Kidney (tissue), 13 donors: ENCODE measurements at regions not wholly inside any gene's neighbourhood (a gene's known extent, or its start where the extent isn't known, plus 50 kb on each side); places are given as distances from the start of the nearest gene placed in this dataset.

Experiments
- DNase-seq, 5 donors: peaks; one replicate each; pipeline ENCODE4 v3.0.0-alpha.2; 2013 to 2020
- FAIRE-seq: peaks from 2 replicates; lab custom pipeline; 2012; peaks lifted over from hg19 to GRCh38; lab: Jason Lieb, UNC
- H3K27ac ChIP-seq, 2 donors: one replicate each; pipeline ENCODE4 v1.7.0; 2013; ENCODE audit warnings: low read depth in 2 of 2, low read length in 2 of 2, inconsistent platforms in 1 of 2
- H3K27me3 ChIP-seq: one replicate; pipeline ENCODE4 v1.7.1; 2013; ENCODE audit warnings: low read length, inconsistent platforms; ENCODE audit not compliant: control insufficient read depth, insufficient read depth
- H3K36me3 ChIP-seq, 3 donors: one replicate each; pipeline versions ENCODE4 v1.7.0 to v1.7.1; 2013; ENCODE audit warnings: low read length in 3 of 3, control low read depth in 1 of 3, inconsistent platforms in 1 of 3; ENCODE audit not compliant: insufficient read depth in 3 of 3, control insufficient read depth in 2 of 3
- H3K4me1 ChIP-seq, 3 donors: one replicate each; pipeline versions ENCODE4 v1.7.0 to v1.7.1; 2013; ENCODE audit warnings: low read length in 3 of 3, inconsistent platforms in 1 of 3, low read depth in 1 of 3; ENCODE audit not compliant: control insufficient read depth in 2 of 3, insufficient read depth in 2 of 3
- H3K4me3 ChIP-seq, 3 donors: one replicate each; pipeline versions ENCODE4 v1.7.0 to v1.8.1; 2013; ENCODE audit warnings: low read length in 3 of 3, control low read depth in 1 of 3, inconsistent platforms in 1 of 3
- H3K9ac ChIP-seq, 3 donors: one replicate each; pipeline versions ENCODE4 v1.7.0 to v1.7.1; 2013; ENCODE audit warnings: low read length in 3 of 3, control low read depth in 1 of 3, inconsistent platforms in 1 of 3
- H3K9me3 ChIP-seq, 3 donors: one replicate each; pipeline versions ENCODE4 v1.7.0 to v1.7.1; 2013; ENCODE audit warnings: low read length in 3 of 3, control low read depth in 1 of 3, inconsistent platforms in 1 of 3; ENCODE audit not compliant: control insufficient read depth in 2 of 3, insufficient read depth in 1 of 3
- CTCF ChIP-seq: IDR thresholded peaks from 3 replicates; pipeline ENCODE4 v1.5.1; 2012; ENCODE audit warnings: mild to moderate bottlenecking, moderate library complexity, borderline replicate concordance; ENCODE audit not compliant: insufficient read depth; ENCODE audit errors: extremely low read depth
- intact Hi-C: fragments of 100-400 bp; cut with DNase I; formaldehyde crosslinking; loops from one replicate; pipeline ENCODE4 v1.11.1; 2022
- donor health status: control.
- donor health status: control.
- donor health status: control.
- donor health status: control.
- donor health status: control.
- donor health status: DM: yes; HTN: yes; CAD: no.
- donor health status: Normal renal cell carcinoma (clear cell type).

GRCh38 chr16:79318143-79318899 lies 282.2 kb downstream of the MAF start:
- Histone ChIP-seq H3K36me3 (no peaks in the 10 kb centered on the region), H3K27ac (no peak overlapping the region), H3K4me3 (no peak overlapping the region), H3K4me1 (no peaks in the 10 kb centered on the region), H3K9ac (no peak overlapping the region), H3K27me3 (no peaks in the 10 kb centered on the region), H3K9me3 (no peaks in the 10 kb centered on the region)
- intact Hi-C loops, result no loop called here
- TF ChIP-seq CTCF, result no peak
- DNase-seq (no peak), FAIRE-seq (no peak)

DNA sequence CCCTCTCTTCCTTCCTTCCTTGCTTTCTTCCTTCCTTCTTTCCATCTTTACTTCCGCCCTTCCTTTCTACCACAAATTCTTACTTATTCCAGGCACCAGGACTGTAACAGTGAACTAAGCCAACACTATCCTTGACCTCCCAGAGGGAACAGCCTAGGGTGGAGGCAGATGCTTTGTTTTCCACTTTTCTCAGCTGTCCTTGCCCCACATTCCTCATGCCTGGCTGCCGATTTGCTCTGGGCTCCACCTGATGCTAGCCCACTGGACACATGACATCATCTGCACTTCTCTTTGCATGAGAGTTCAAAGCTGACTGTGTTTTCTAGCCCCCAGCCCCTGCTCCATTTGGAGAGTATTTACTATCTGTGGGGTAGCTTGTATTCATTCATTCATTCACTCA lies 283.0 kb downstream of the MAF start:
- no peak overlapping the region for H3K4me3 ChIP-seq
- intact Hi-C loops, result no loop called here
- H3K9ac ChIP-seq, result no peak overlapping the region
- no peak for TF ChIP-seq CTCF
- H3K27ac ChIP-seq, result no peak overlapping the region
- H3K9me3 ChIP-seq, result no peaks in the 10 kb centered on the region
- no peaks in the 10 kb centered on the region for H3K27me3 ChIP-seq
- H3K4me1 ChIP-seq, result no peaks in the 10 kb centered on the region
- no peak for FAIRE-seq
- DNase-seq, result no peak
- H3K36me3 ChIP-seq, result no peaks in the 10 kb centered on the region

DNA sequence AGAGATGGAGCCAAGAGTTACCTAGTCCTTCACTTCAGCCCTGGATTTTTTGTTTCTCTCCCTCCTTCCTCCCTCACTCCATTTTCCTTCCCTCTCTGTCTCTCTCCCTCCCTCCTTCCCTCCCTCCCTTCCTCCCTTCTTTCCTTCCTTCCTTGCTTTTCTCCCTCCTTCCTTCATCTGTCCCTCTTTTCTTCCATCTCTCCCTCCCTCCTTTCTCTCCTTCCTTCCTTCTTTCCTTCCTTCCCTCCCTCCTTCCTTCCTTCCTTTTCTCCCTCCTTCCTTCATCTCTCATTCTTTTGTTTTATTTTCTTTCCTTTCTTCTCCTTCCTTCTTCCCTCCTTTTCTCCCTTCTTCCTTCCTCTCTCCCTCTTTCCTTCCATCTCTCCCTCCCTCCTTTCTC lies 283.5 kb downstream of the MAF start:
- Histone ChIP-seq H3K27me3 (no peaks in the 10 kb centered on the region), H3K27ac (no peak overlapping the region), H3K4me3 (no peak overlapping the region), H3K9me3 (no peaks in the 10 kb centered on the region), H3K4me1 (no peaks in the 10 kb centered on the region), H3K9ac (no peak overlapping the region), H3K36me3 (no peaks in the 10 kb centered on the region)
- DNase-seq (no peak), FAIRE-seq (no peak)
- intact Hi-C loops, result no loop called here
- no peak for TF ChIP-seq CTCF

GRCh38 chr16:79316004-79316458 lies 284.5 kb downstream of the MAF start:
- Histone ChIP-seq H3K27ac (no peak overlapping the region), H3K9me3 (no peaks in the 10 kb centered on the region), H3K36me3 (no peaks in the 10 kb centered on the region), H3K4me3 (no peak overlapping the region), H3K27me3 (no peaks in the 10 kb centered on the region), H3K9ac (no peak overlapping the region), H3K4me1 (no peaks in the 10 kb centered on the region)
- FAIRE-seq, result no peak
- intact Hi-C loops, result no loop called here
- TF ChIP-seq CTCF, result no peak
- DNase-seq, result no peak
